Neural cell (in vitro differentiated cells): ENCODE measurements at regions not wholly inside any gene's neighbourhood (a gene's known extent, or its start where the extent isn't known, plus 50 kb on each side); places are given as distances from the start of the nearest gene placed in this dataset.

Source experiments
- H2AFZ ChIP-seq: fragments of 200-600, 300-800 bp; sonication (generic), shearing (Covaris generic); 2 replicates; pipeline ENCODE4 v1.6.0; 2014; ENCODE audit warnings: low read depth, mild to moderate bottlenecking, antibody characterized with exemption, low read length, moderate library complexity
- H3F3A ChIP-seq: fragments of 200-600 bp; shearing (Covaris generic); 2 replicates; pipeline ENCODE4 v1.6.1; 2016; ENCODE audit warnings: mild to moderate bottlenecking, moderate library complexity, mixed read lengths, antibody characterized with exemption, low read length; ENCODE audit not compliant: insufficient read depth, poor library complexity, severe bottlenecking
- H3K27ac ChIP-seq: fragments of 200-600, 300-800 bp; sonication (generic), shearing (Covaris generic); 2 replicates; pipeline ENCODE4 v1.5.1; 2014; ENCODE audit warnings: mild to moderate bottlenecking, low read length, moderate library complexity
- H3K27me3 ChIP-seq: fragments of 300-800, 200-600 bp; sonication (generic), shearing (Covaris generic); 2 replicates; pipeline ENCODE4 v1.6.0; 2014; ENCODE audit warnings: mild to moderate bottlenecking, low read depth, low read length, moderate library complexity; ENCODE audit not compliant: insufficient read depth
- H3K36me3 ChIP-seq: fragments of 300-800, 200-600 bp; sonication (generic), shearing (Covaris generic); 2 replicates; pipeline ENCODE4 v1.5.1; 2014; ENCODE audit warnings: mild to moderate bottlenecking, antibody characterized with exemption, low read length, moderate library complexity; ENCODE audit not compliant: insufficient read depth
- H3K4me2 ChIP-seq: fragments of 300-800, 200-600 bp; sonication (generic), shearing (Covaris generic); 2 replicates; pipeline ENCODE4 v1.6.0; 2014; ENCODE audit warnings: mild to moderate bottlenecking, low read length
- H3K4me3 ChIP-seq: fragments of 300-800, 200-600 bp; sonication (generic), shearing (Covaris generic); 2 replicates; pipeline ENCODE4 v1.5.1; 2014; ENCODE audit warnings: mild to moderate bottlenecking, low read length, moderate library complexity
- H3K79me2 ChIP-seq: fragments of 200-600 bp; shearing (Covaris generic); replicated peaks from 2 replicates; pipeline ENCODE4 v1.6.0; 2014; ENCODE audit warnings: mild to moderate bottlenecking, low read length, moderate library complexity; ENCODE audit not compliant: insufficient read depth
- H3K9ac ChIP-seq: fragments of 300-800, 200-600 bp; sonication (generic), shearing (Covaris generic); 2 replicates; pipeline ENCODE4 v1.6.1; 2016; ENCODE audit warnings: mild to moderate bottlenecking, low read length, mixed read lengths
- H3K9me2 ChIP-seq: fragments of 200-600 bp; shearing (Covaris generic); 2 replicates; pipeline ENCODE4 v1.6.1; 2016; ENCODE audit warnings: mild to moderate bottlenecking, low read length, mixed read lengths; ENCODE audit not compliant: insufficient read depth
- H3K9me3 ChIP-seq: fragments of 200-600, 300-800 bp; sonication (generic), shearing (Covaris generic); 2 replicates; pipeline ENCODE4 v1.6.1; 2016; ENCODE audit warnings: mild to moderate bottlenecking, mixed run types, low read length, moderate library complexity, mixed read lengths
- H4K20me1 ChIP-seq: fragments of 200-600 bp; shearing (Covaris generic); 2 replicates; pipeline ENCODE4 v1.6.1; 2016; ENCODE audit warnings: mild to moderate bottlenecking, mixed run types; ENCODE audit not compliant: insufficient read depth
- EP300 ChIP-seq: fragments of 450-650 bp; conservative IDR thresholded peaks from 2 replicates; pipeline ENCODE4 v1.6.1; 2014; ENCODE audit warnings: antibody characterized with exemption, mild to moderate bottlenecking, moderate library complexity; ENCODE audit not compliant: poor library complexity, severe bottlenecking
- EZH2 ChIP-seq: fragments of 200-600, 300-800 bp; shearing (Covaris generic), sonication (generic); IDR thresholded peaks from 2 replicates; pipeline ENCODE4 v1.6.1; 2014; ENCODE audit warnings: antibody characterized with exemption, low read length, borderline replicate concordance, mild to moderate bottlenecking; ENCODE audit not compliant: insufficient read depth, poor library complexity, severe bottlenecking
- MXI1 ChIP-seq: fragments of 450-650 bp; conservative IDR thresholded peaks from 2 replicates; pipeline ENCODE4 v1.6.1; 2014; ENCODE audit warnings: antibody characterized with exemption, mild to moderate bottlenecking; ENCODE audit not compliant: poor library complexity, severe bottlenecking
- POLR2AphosphoS5 ChIP-seq: IDR thresholded peaks from 2 replicates; pipeline ENCODE4 v1.6.1; 2012
- RAD21 ChIP-seq: fragments of 450-650 bp; conservative IDR thresholded peaks from 2 replicates; pipeline ENCODE4 v1.6.1; 2014; ENCODE audit warnings: antibody characterized with exemption, mild to moderate bottlenecking, moderate library complexity
- SMC3 ChIP-seq: fragments of 450-650 bp; conservative IDR thresholded peaks from 2 replicates; pipeline ENCODE4 v1.6.1; 2014; ENCODE audit warnings: antibody characterized with exemption, mild to moderate bottlenecking, moderate library complexity; ENCODE audit not compliant: poor library complexity
- TAF1 ChIP-seq: IDR thresholded peaks from 2 replicates; pipeline ENCODE4 v1.6.1; 2012; ENCODE audit warnings: low read depth
- TF ChIP-seq, protein P1 (sequence below): IDR thresholded peaks from 2 replicates; pipeline ENCODE4 v1.6.1; 2012; ENCODE audit warnings: borderline replicate concordance
- TF ChIP-seq, protein P2 (sequence below): fragments of 450-650 bp; IDR thresholded peaks from 2 replicates; pipeline ENCODE4 v1.5.1; 2014; ENCODE audit warnings: antibody characterized with exemption, mild to moderate bottlenecking, moderate library complexity; ENCODE audit not compliant: poor library complexity, severe bottlenecking

DNA sequence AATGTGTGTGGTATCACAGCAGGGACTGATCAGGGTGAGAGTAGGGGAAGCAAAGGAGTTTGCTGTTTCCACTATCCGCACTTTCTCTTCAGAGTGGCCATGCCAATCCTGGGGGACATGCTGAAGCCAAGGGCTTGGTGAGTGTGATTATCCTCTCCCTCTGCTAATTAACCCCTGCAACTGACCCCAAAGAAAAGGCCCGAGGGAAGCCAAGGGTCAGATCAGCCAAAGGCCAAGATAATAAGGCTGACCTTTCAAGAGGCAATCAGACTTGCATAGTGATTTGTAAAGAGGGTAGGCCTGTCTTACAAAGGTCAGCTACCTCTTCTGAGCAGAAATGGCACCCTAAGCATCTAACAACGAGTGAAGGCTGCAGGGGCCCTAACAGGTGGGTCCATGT lies 420.5 kb upstream of the CPEB2 start:
- Histone ChIP-seq H3K27ac (no peak overlapping the region), H3K36me3 (no peaks in the 10 kb centered on the region), H3K4me3 (no peak overlapping the region), H3K9ac (no peak overlapping the region), H3K27me3 (no peaks in the 10 kb centered on the region), H3K9me2 (no peaks in the 10 kb centered on the region), H3K79me2 (no peaks in the 10 kb centered on the region), H3K4me2 (no peak overlapping the region), H3F3A (no peaks in the 10 kb centered on the region), H2AFZ (no peak overlapping the region), H4K20me1 (no peaks in the 10 kb centered on the region), H3K9me3 (no peaks in the 10 kb centered on the region)
- TF ChIP-seq, protein P1, sequence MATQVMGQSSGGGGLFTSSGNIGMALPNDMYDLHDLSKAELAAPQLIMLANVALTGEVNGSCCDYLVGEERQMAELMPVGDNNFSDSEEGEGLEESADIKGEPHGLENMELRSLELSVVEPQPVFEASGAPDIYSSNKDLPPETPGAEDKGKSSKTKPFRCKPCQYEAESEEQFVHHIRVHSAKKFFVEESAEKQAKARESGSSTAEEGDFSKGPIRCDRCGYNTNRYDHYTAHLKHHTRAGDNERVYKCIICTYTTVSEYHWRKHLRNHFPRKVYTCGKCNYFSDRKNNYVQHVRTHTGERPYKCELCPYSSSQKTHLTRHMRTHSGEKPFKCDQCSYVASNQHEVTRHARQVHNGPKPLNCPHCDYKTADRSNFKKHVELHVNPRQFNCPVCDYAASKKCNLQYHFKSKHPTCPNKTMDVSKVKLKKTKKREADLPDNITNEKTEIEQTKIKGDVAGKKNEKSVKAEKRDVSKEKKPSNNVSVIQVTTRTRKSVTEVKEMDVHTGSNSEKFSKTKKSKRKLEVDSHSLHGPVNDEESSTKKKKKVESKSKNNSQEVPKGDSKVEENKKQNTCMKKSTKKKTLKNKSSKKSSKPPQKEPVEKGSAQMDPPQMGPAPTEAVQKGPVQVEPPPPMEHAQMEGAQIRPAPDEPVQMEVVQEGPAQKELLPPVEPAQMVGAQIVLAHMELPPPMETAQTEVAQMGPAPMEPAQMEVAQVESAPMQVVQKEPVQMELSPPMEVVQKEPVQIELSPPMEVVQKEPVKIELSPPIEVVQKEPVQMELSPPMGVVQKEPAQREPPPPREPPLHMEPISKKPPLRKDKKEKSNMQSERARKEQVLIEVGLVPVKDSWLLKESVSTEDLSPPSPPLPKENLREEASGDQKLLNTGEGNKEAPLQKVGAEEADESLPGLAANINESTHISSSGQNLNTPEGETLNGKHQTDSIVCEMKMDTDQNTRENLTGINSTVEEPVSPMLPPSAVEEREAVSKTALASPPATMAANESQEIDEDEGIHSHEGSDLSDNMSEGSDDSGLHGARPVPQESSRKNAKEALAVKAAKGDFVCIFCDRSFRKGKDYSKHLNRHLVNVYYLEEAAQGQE = no peak

DNA sequence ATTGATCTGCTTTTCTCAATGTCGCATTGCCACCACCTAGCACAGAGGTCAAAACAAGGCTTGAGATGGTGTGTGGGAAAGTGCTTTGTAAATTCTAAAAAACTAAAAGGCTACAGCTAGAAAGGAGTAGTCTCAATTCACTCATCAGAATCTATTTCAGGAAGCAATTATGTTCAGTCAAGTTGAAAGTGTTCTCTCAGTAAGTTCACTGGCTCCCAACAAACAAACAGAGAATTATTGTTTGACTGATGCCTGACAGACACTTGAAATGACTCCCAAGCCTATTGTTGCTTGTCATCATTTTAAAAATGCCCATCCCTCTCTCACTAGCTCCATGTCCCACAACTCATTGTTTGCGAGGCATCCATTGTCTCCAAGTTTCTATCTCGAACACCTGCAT lies 419.6 kb upstream of the CPEB2 start:
- no peak overlapping the region for H3K4me2 ChIP-seq
- H3K79me2 ChIP-seq = no peaks in the 10 kb centered on the region
- no peak overlapping the region for H3K9ac ChIP-seq
- TF ChIP-seq TAF1 (no peak), MXI1 (no peak), RAD21 (no peak), SMC3 (no peak), EP300 (no peak), EZH2 (no peak), POLR2AphosphoS5 (no peak)
- TF ChIP-seq, protein P1 = no peak
- TF ChIP-seq, protein P2, sequence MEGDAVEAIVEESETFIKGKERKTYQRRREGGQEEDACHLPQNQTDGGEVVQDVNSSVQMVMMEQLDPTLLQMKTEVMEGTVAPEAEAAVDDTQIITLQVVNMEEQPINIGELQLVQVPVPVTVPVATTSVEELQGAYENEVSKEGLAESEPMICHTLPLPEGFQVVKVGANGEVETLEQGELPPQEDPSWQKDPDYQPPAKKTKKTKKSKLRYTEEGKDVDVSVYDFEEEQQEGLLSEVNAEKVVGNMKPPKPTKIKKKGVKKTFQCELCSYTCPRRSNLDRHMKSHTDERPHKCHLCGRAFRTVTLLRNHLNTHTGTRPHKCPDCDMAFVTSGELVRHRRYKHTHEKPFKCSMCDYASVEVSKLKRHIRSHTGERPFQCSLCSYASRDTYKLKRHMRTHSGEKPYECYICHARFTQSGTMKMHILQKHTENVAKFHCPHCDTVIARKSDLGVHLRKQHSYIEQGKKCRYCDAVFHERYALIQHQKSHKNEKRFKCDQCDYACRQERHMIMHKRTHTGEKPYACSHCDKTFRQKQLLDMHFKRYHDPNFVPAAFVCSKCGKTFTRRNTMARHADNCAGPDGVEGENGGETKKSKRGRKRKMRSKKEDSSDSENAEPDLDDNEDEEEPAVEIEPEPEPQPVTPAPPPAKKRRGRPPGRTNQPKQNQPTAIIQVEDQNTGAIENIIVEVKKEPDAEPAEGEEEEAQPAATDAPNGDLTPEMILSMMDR = no peak
- no peaks in the 10 kb centered on the region for H3K9me2 ChIP-seq
- no peak overlapping the region for H3K4me3 ChIP-seq
- H3K36me3 ChIP-seq = no peaks in the 10 kb centered on the region
- no peaks in the 10 kb centered on the region for H3F3A ChIP-seq
- no peaks in the 10 kb centered on the region for H3K27me3 ChIP-seq
- no peak overlapping the region for H3K27ac ChIP-seq
- no peaks in the 10 kb centered on the region for H3K9me3 ChIP-seq
- H4K20me1 ChIP-seq = no peaks in the 10 kb centered on the region
- no peak overlapping the region for H2AFZ ChIP-seq
